ENCODE measurements at regions not wholly inside any gene's neighbourhood (a gene's known extent, or its start where the extent isn't known, plus 50 kb on each side); places are given as distances from the start of the nearest gene placed in this dataset.
A peak's percentile ranks its signal among the peaks of the same experiment; 100 is the strongest.
"Not testable (repeated sequence)": the region's sequence is repeated elsewhere in the genome, so short reads cannot be mapped to it uniquely, and the experiment has no call there.

GRCh38 chr13:52565324-52565723, 76.9 kb upstream of the HNRNPA1L2 start:
- intact Hi-C loops (cut with micrococcal nuclease); H3K27me3 Mint-ChIP-seq (ENCODE audit: low read depth); H3K4me1 Mint-ChIP-seq (ENCODE audit: low read depth); H3K4me3 Mint-ChIP-seq (ENCODE audit: low read depth); H3K27ac Mint-ChIP-seq; DNase-seq (ENCODE audit: low spot score); H3K9me3 Mint-ChIP-seq; H3K36me3 Mint-ChIP-seq (ENCODE audit: low read depth): not testable (repeated sequence)

GRCh38 chr13:52569904-52570602, 72.2 kb upstream of the HNRNPA1L2 start:
- H3K27ac Mint-ChIP-seq; intact Hi-C loops (cut with micrococcal nuclease); H3K4me3 Mint-ChIP-seq (ENCODE audit: low read depth); H3K4me1 Mint-ChIP-seq (ENCODE audit: low read depth); H3K27me3 Mint-ChIP-seq (ENCODE audit: low read depth); H3K36me3 Mint-ChIP-seq (ENCODE audit: low read depth); H3K9me3 Mint-ChIP-seq: not testable (repeated sequence)
- peak; percentile 10 for DNase-seq (ENCODE audit: low spot score)

DNA sequence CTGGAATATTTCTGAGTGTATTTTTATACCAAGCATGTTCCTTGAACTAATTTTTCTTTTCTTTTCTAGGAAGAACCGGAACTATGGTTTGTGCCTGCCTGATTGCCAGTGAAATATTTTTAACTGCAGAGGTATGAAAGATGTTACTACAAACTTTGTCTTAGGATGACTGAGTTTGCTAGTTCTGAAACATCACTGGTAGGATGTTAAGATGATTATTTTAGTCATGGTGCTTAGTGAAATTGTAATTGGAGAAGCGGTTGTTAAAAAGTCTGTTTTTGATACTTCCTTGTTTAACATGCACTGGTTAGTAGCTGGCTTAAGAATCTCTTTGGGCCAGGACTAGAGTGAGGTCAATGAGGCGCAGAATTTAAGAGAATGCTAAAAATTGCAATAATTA, 71.1 kb upstream of the HNRNPA1L2 start:
- H3K4me1 Mint-ChIP-seq (ENCODE audit: low read depth); H3K36me3 Mint-ChIP-seq (ENCODE audit: low read depth); H3K27me3 Mint-ChIP-seq (ENCODE audit: low read depth); H3K9me3 Mint-ChIP-seq; DNase-seq (ENCODE audit: low spot score); intact Hi-C loops (cut with micrococcal nuclease); H3K4me3 Mint-ChIP-seq (ENCODE audit: low read depth); H3K27ac Mint-ChIP-seq: not testable (repeated sequence)

- H3K9me3 Mint-ChIP-seq; H3K27ac Mint-ChIP-seq; H3K36me3 Mint-ChIP-seq (ENCODE audit: low read depth); DNase-seq (ENCODE audit: low spot score); H3K4me3 Mint-ChIP-seq (ENCODE audit: low read depth); intact Hi-C loops (cut with micrococcal nuclease); H3K4me1 Mint-ChIP-seq (ENCODE audit: low read depth): not testable (repeated sequence)
- peaks cover 12% of the 10 kb centered on the region for H3K27me3 Mint-ChIP-seq (ENCODE audit: low read depth)
These were observed 59.3 kb upstream of the HNRNPA1L2 start for GRCh38 chr13:52582962-52583361.

Measured in activated T-helper 2 cell treated with anti-CD3 and anti-CD28 coated beads, Interferon-gamma antibody, Interleukin-2, Interleukin-4, amounts not matched to agents 10 μg/mL and 5 μg/mL and 100 μg/mL, durations not matched to agents 14 hours and 24 hours and 36 hours (primary cell).